Motor neuron (in vitro differentiated cells): ENCODE measurements at regions not wholly inside any gene's neighbourhood (a gene's known extent, or its start where the extent isn't known, plus 50 kb on each side); places are given as distances from the start of the nearest gene placed in this dataset.
A peak's percentile ranks its signal among the peaks of the same experiment; 100 is the strongest.
"Not testable (repeated sequence)": the region's sequence is repeated elsewhere in the genome, so short reads cannot be mapped to it uniquely, and the experiment has no call there.

Experiments
- ATAC-seq, 8 experiments: fragments of 200-7000 bp; cut with Tn5 transposase; replicated peaks in 6 of 8; 2 replicates each; pipeline ENCODE4 v1.8.0; 2021; ENCODE audit warnings: mild to moderate bottlenecking in 8 of 8, moderate library complexity in 8 of 8
- H3K27ac ChIP-seq, 2 donors: fragments of 250-450 bp; sonication (Bioruptor Pico); 2 replicates each; pipeline ENCODE4 v1.9.0; 2021; ENCODE audit warnings: antibody characterized with exemption in 2 of 2, mild to moderate bottlenecking in 2 of 2, moderate library complexity in 1 of 2
- H3K4me1 ChIP-seq, 2 donors: fragments of 250-450 bp; sonication (Bioruptor Pico); replicated peaks in 1 of 2; 2 replicates each; pipeline ENCODE4 v1.6.1; 2021; ENCODE audit warnings: antibody characterized with exemption in 2 of 2, mild to moderate bottlenecking in 2 of 2, moderate library complexity in 1 of 2
- H3K4me3 ChIP-seq, 5 donors: fragments of 250-450 bp; sonication (Bioruptor Pico); 2 replicates each; pipeline ENCODE4 v1.9.0; 2021; ENCODE audit warnings: antibody characterized with exemption in 5 of 5, mild to moderate bottlenecking in 5 of 5, moderate library complexity in 4 of 5
- WGBS, 10 experiments: fragments of 450-650 bp; shearing (Covaris generic); methylation state at CpG; one replicate each; pipeline ENCODE4 v1.0.0; 2022; 5-methylcytosine and 5-hydroxymethylcytosine counted together
- in situ Hi-C, 9 experiments: fragments of 400-800 bp; cut with MboI; loops; one replicate each; pipeline ENCODE4 v1.15.0; 2021; ENCODE audit warnings: low sequenced_read_pairs in 9 of 9, low pct_unique_long_range_greater_than_20kb in 2 of 9; ENCODE audit not compliant: unreplicated experiment in 9 of 9

DNA sequence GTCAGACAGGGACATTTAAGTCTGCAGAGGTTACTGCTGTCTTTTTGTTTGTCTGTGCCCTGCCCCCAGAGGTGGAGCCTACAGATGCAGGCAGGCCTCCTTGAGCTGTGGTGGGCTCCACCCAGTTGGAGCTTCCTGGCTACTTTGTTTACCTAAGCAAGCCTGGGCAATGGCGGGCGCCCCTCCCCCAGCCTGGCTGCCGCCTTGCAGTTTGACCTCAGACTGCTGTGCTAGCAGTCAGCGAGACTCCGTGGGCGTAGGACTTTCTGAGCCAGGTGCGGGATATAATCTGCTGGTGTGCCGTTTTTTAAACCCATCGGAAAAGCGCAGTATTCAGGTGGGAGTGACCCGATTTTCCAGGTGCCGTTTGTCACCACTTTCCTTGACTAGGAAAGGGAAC is 690.4 kb upstream of the CNTN5 start:
- H3K27ac ChIP-seq, H3K4me3 ChIP-seq: not testable (repeated sequence)

GRCh38 chr11:98358551-98358950 is 662.2 kb upstream of the CNTN5 start:
- in situ Hi-C loops = no loop called here

More for the DNA sequence above, 690.4 kb upstream of the CNTN5 start:
- H3K4me1 ChIP-seq, in situ Hi-C loops, ATAC-seq: not testable (repeated sequence)
- WGBS, 10 experiments = no CpG with 5 or more reads among the region's 12 CpGs

GRCh38 chr11:98365190-98365589 is 655.6 kb upstream of the CNTN5 start:
- Histone ChIP-seq H3K4me1 (no peaks in the 10 kb centered on the region), H3K27ac (no peak overlapping the region), H3K4me3 (no peak overlapping the region)
- in situ Hi-C loops = no loop called here
- WGBS, 10 experiments = 4 to 100% (median 74%) methylated on average over 1 to 3 of the region's 3 CpGs; no CpG with 5 or more reads in 1 of the 10 experiments
- ATAC-seq = no peak

More at GRCh38 chr11:98358551-98358950, 662.2 kb upstream of the CNTN5 start:
- ATAC-seq = no peak
- Histone ChIP-seq H3K27ac (no peak overlapping the region), H3K4me3 (no peak overlapping the region), H3K4me1 (no peaks in the 10 kb centered on the region)
- 6 to 95% (median 70%) methylated on average over 2 to 4 of the region's 4 CpGs for WGBS, 10 experiments

DNA sequence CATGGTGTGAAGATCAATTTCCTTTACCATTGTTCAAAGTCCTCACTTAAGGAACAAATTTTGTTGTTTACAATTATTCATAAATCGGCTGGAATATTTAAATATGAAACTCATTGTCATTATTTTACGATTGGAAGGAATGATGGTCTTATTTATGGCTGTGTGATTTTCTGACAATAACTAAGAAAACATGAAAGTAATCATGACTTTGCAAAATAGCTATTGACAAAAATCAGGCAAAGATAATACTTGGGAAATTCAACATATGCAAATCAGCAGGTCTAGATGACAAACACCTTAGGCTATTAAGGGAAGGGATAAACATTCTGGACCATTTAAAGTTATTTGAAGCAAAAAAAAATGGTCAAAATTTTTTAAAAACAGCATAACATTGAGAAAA is 654.8 kb upstream of the CNTN5 start:
- in situ Hi-C loops = no loop called here
- 0 to 83% (median 61%) methylated on average over 1 to 2 of the region's 2 CpGs for WGBS, 10 experiments
- ATAC-seq = no peak
- no peak overlapping the region for H3K27ac ChIP-seq
- no peak overlapping the region for H3K4me3 ChIP-seq
- H3K4me1 ChIP-seq = no peaks in the 10 kb centered on the region

- Histone ChIP-seq H3K4me1 (no peaks in the 10 kb centered on the region), H3K27ac (no peak overlapping the region), H3K4me3 (no peak overlapping the region)
- no peak for ATAC-seq
- in situ Hi-C loops = no loop called here
- WGBS, 10 experiments = 0 to 100% (median 60%) methylated on average over 1 to 2 of the region's 2 CpGs; no CpG with 5 or more reads in 2 of the 10 experiments
These were observed 630.4 kb upstream of the CNTN5 start for GRCh38 chr11:98390391-98390790.

DNA sequence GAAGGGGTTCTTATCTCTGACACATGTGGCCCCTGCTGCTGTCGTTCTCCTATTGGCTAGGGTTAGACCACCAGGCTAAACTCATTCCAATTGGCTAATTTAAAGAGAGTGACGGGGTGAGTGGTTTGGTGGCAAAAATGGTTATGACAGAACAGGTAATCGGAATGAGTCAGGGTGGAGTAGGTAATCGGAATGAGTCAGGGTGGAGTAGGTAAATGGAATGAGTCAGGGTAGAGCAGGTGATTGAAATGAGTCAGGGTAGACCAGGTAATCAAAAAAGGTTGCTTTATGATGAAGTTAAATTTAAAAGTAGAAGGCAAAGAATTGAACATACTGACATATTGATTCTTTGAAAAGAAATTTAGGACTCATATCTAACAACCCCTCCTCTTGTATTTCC is 626.2 kb upstream of the CNTN5 start:
- H3K4me1 ChIP-seq, in situ Hi-C loops, ATAC-seq, H3K4me3 ChIP-seq, H3K27ac ChIP-seq: not testable (repeated sequence)
- 31 to 100% (median 68%) methylated on average over 1 to 4 of the region's 4 CpGs for WGBS, 10 experiments

DNA sequence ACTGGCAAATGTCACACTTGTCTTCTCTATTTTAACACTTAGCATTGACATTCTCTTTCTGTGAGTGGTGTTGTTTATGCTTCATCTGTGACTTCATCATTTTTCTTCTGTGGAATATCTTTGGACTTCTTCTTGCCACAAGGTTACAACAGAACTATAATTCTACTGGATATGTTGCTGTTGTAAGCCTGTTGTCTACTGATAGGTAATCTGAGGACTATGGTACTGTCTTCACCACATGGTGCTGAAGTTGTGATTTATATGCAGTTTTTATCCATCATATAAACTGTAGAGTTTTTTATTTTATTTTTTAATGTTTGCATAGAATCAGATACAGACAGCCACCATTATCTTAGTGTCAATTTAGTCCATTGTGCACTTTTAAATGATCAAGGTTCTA is 622.2 kb upstream of the CNTN5 start:
- in situ Hi-C loops = no loop called here
- no peak for ATAC-seq
- H3K4me1 ChIP-seq = no peaks in the 10 kb centered on the region
- no peak overlapping the region for H3K4me3 ChIP-seq
- H3K27ac ChIP-seq = no peak overlapping the region

DNA sequence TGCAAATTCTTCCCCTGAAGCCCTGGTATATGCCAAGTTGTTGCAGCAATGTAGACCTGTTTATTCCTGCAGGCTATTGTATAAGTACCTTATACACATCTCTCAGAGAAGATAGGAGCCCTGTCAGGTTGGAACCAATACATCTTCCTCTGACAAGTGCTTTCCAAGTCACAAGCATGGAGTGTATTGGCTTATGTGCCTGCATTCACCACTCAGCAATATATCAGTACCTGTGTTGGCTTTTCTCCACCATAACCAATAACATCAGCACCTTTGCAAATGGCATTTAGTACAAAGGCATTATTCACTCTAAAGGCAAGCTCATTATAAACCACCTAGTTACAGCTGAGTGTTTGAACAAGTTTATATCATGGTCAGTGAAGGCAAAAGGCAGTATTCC is 611.7 kb upstream of the CNTN5 start:
- Histone ChIP-seq H3K4me1 (no peaks in the 10 kb centered on the region), H3K27ac (no peak overlapping the region), H3K4me3 (no peak overlapping the region)
- ATAC-seq = peak in 5 of 8 experiments; percentile 19 to 67 (median 54)
- in situ Hi-C loops = no loop called here

- no peaks in the 10 kb centered on the region for H3K4me1 ChIP-seq
- H3K27ac ChIP-seq = no peak overlapping the region
- peak in 3 of 8 experiments; percentile 21 to 49 (median 34) for ATAC-seq
- WGBS, 10 experiments = 11 to 71% (median 40%) methylated on average over 1 to 3 of the region's 3 CpGs; no CpG with 5 or more reads in 2 of the 10 experiments
- no peak overlapping the region for H3K4me3 ChIP-seq
- in situ Hi-C loops = no loop called here
These were observed 609.0 kb upstream of the CNTN5 start for GRCh38 chr11:98411777-98412176.

DNA sequence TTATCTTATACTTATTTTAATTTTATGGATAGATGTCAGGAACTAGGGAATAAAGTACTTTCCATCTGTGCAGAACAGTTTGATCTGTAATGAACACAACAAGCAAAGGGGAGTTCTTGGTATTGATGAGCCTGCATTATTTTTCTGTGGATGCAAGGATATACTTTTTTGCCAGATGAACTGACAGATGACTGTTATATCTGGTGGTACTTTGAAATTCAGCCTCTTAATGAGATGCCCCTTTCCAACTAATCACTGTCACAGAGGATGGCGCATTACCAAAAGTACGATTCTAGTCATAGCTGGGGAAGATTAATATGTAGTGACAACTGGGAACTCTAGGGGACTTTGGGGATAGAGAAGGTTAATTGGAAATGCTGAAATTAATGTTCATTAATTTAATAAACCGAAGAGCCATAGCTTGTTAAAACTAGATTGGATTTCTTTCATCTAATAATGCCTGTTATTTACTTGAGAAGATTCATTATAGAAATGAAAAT is 603.4 kb upstream of the CNTN5 start:
- Histone ChIP-seq H3K4me1 (no peaks in the 10 kb centered on the region), H3K27ac (no peak overlapping the region), H3K4me3 (no peak overlapping the region)
- WGBS, 10 experiments = 24 to 100% (median 88%) methylated on average over 1 to 3 of the region's 3 CpGs; no CpG with 5 or more reads in 1 of the 10 experiments
- in situ Hi-C loops = no loop called here
- no peak for ATAC-seq

DNA sequence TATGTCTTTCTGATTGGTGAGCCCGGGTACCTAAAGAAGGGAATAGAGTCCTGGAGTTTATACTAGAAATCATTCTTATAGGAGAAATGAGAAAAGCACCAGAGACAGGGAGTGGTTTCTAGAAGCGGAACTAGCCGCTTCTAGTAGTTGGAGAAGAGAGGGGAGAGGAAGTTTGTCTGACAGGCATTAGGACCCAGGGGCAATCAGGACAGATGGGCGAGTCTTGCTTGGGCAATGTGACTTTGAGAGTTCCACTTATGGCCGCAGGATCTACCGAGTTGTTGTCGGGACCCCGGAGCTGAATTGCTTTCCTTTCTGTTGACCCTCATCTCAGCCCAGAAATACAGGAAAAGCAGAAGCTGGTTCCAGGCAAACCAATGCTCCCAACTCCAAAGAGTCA is 596.8 kb upstream of the CNTN5 start:
- Histone ChIP-seq H3K27ac (no peak overlapping the region), H3K4me1 (no peaks in the 10 kb centered on the region), H3K4me3 (no peak overlapping the region)
- in situ Hi-C loops = no loop called here
- WGBS, 10 experiments = 0 to 100% (median 89%) methylated on average over 1 to 7 of the region's 8 CpGs; no CpG with 5 or more reads in 2 of the 10 experiments
- ATAC-seq = no peak

GRCh38 chr11:98424773-98425172 is 596.0 kb upstream of the CNTN5 start:
- ATAC-seq, H3K27ac ChIP-seq, H3K4me3 ChIP-seq, in situ Hi-C loops, H3K4me1 ChIP-seq: not testable (repeated sequence)
- 7 to 100% (median 70%) methylated on average over 1 to 3 of the region's 3 CpGs; no CpG with 5 or more reads in 2 of the 10 experiments for WGBS, 10 experiments

GRCh38 chr11:98431463-98432359 is 589.0 kb upstream of the CNTN5 start:
- in situ Hi-C loops = no loop called here
- H3K4me3 ChIP-seq = no peak overlapping the region
- WGBS, 10 experiments = 20 to 100% (median 85%) methylated on average over 1 to 8 of the region's 9 CpGs
- no peaks in the 10 kb centered on the region for H3K4me1 ChIP-seq
- no peak overlapping the region for H3K27ac ChIP-seq
- peak in 3 of 8 experiments; percentile 75 to 94 (median 89) for ATAC-seq

- H3K4me3 ChIP-seq = no peak overlapping the region
- H3K27ac ChIP-seq = no peak overlapping the region
- WGBS, 10 experiments = 0 to 100% (median 50%) methylated on average over 1 of the region's 1 CpG; no CpG with 5 or more reads in 1 of the 10 experiments
- no peaks in the 10 kb centered on the region for H3K4me1 ChIP-seq
- in situ Hi-C loops = no loop called here
- ATAC-seq = no peak
These were observed 586.5 kb upstream of the CNTN5 start for GRCh38 chr11:98434296-98434695.
